Neural progenitor cell (in vitro differentiated cells): ENCODE measurements at regions not wholly inside any gene's neighbourhood (a gene's known extent, or its start where the extent isn't known, plus 50 kb on each side); places are given as distances from the start of the nearest gene placed in this dataset.

ENCODE experiments used
- DNase-seq: peaks from one replicate; pipeline ENCODE4 v3.0.0-alpha.2; 2016; ENCODE audit warnings: low spot score
- H2AFZ ChIP-seq: fragments of 200-600 bp; sonication (generic); replicated peaks from 2 replicates; pipeline ENCODE4 v1.6.1; 2016; ENCODE audit warnings: antibody characterized with exemption
- H3F3A ChIP-seq: fragments of 200-600 bp; sonication (generic); 2 replicates; pipeline ENCODE4 v1.6.1; 2016; ENCODE audit warnings: antibody characterized with exemption, low read depth
- H3K27ac ChIP-seq: fragments of 200-600 bp; sonication (generic); 2 replicates; pipeline ENCODE4 v1.5.1; 2016; ENCODE audit warnings: mild to moderate bottlenecking
- H3K27me3 ChIP-seq: fragments of 200-600 bp; sonication (generic); 2 replicates; pipeline ENCODE4 v1.6.1; 2016; ENCODE audit warnings: mild to moderate bottlenecking, moderate library complexity
- H3K36me3 ChIP-seq: fragments of 200-600 bp; sonication (generic); 2 replicates; pipeline ENCODE4 v1.5.1; 2016
- H3K4me1 ChIP-seq: fragments of 200-600 bp; sonication (generic); 2 replicates; pipeline ENCODE4 v1.6.1; 2016; ENCODE audit warnings: mixed run types
- H3K4me2 ChIP-seq: fragments of 200-600 bp; sonication (generic); 2 replicates; pipeline ENCODE4 v1.6.1; 2016
- H3K4me3 ChIP-seq: fragments of 200-600 bp; sonication (generic); 2 replicates; pipeline ENCODE4 v1.5.1; 2016
- H3K79me2 ChIP-seq: fragments of 200-600 bp; sonication (generic); 2 replicates; pipeline ENCODE4 v1.6.1; 2016; ENCODE audit warnings: low read depth
- H3K9ac ChIP-seq: fragments of 200-600 bp; sonication (generic); 2 replicates; pipeline ENCODE4 v1.6.1; 2016
- H3K9me3 ChIP-seq: fragments of 200-600 bp; sonication (generic); 2 replicates; pipeline ENCODE4 v1.5.1; 2016; ENCODE audit warnings: low read depth
- H4K20me1 ChIP-seq: fragments of 200-600 bp; sonication (generic); 2 replicates; pipeline ENCODE4 v1.6.1; 2016; ENCODE audit warnings: low read depth
- H3K27ac Mint-ChIP-seq: 3 replicates; pipeline ENCODE4 v1.8.0; 2021; ENCODE audit warnings: mixed read lengths
- H3K27me3 Mint-ChIP-seq: 2 replicates; pipeline ENCODE4 v1.8.0; 2022; ENCODE audit warnings: low read depth, mild to moderate bottlenecking, inconsistent platforms, moderate library complexity, mixed read lengths; ENCODE audit not compliant: insufficient read depth
- H3K36me3 Mint-ChIP-seq: 3 replicates; pipeline ENCODE4 v1.8.0; 2021; ENCODE audit warnings: mixed read lengths
- H3K4me1 Mint-ChIP-seq: 3 replicates; pipeline ENCODE4 v1.8.0; 2021; ENCODE audit warnings: mixed read lengths
- H3K4me3 Mint-ChIP-seq: 3 replicates; pipeline ENCODE4 v1.8.0; 2021; ENCODE audit warnings: mild to moderate bottlenecking, moderate library complexity, mixed read lengths
- H3K9me3 Mint-ChIP-seq: 3 replicates; pipeline ENCODE4 v1.8.0; 2020; ENCODE audit warnings: mixed read lengths
- CTCF ChIP-seq: fragments of 200-600 bp; sonication (generic); IDR thresholded peaks from 2 replicates; pipeline ENCODE4 v1.5.1; 2017; ENCODE audit warnings: antibody characterized with exemption, mild to moderate bottlenecking
- EZH2 ChIP-seq: fragments of 200-600 bp; sonication (generic); IDR thresholded peaks from 2 replicates; pipeline ENCODE4 v1.6.1; 2017; ENCODE audit warnings: antibody characterized with exemption, mild to moderate bottlenecking, moderate library complexity
- EZH2phosphoT487 ChIP-seq: fragments of 200-600 bp; sonication (generic); IDR thresholded peaks from 2 replicates; pipeline ENCODE4 v1.6.1; 2017; ENCODE audit warnings: antibody characterized with exemption

- Mint-ChIP-seq H3K4me3 (no peak overlapping the region), H3K27me3 (no peaks in the 10 kb centered on the region), H3K27ac (no peak overlapping the region), H3K4me1 (peaks cover 12% of the 10 kb centered on the region), H3K9me3 (peaks cover 2% of the 10 kb centered on the region), H3K36me3 (no peaks in the 10 kb centered on the region)
- Histone ChIP-seq H3K27ac (no peak overlapping the region), H3K4me1 (peaks cover 8% of the 10 kb centered on the region), H2AFZ (no peak overlapping the region), H3K4me2 (no peak overlapping the region), H3K79me2 (no peaks in the 10 kb centered on the region), H3K9ac (no peak overlapping the region), H3K9me3 (no peaks in the 10 kb centered on the region), H4K20me1 (no peaks in the 10 kb centered on the region), H3K4me3 (no peak overlapping the region), H3K36me3 (no peaks in the 10 kb centered on the region), H3K27me3 (no peaks in the 10 kb centered on the region), H3F3A (no peaks in the 10 kb centered on the region)
- TF ChIP-seq EZH2 (no peak), EZH2phosphoT487 (no peak), CTCF (no peak)
- DNase-seq: no peak
Measured at GRCh38 chr4:42724451-42724850, 67.5 kb upstream of the ATP8A1 start.

- no peak overlapping the region for H3K27ac ChIP-seq
- H3K27ac Mint-ChIP-seq: no peak overlapping the region
Measured at GRCh38 chr4:42720533-42720932, 63.6 kb upstream of the ATP8A1 start.

GRCh38 chr4:42719257-42719656 lies 62.4 kb upstream of the ATP8A1 start:
- Histone ChIP-seq H3K79me2 (no peaks in the 10 kb centered on the region), H2AFZ (no peak overlapping the region), H3K4me2 (no peak overlapping the region), H3K9me3 (no peaks in the 10 kb centered on the region), H3K36me3 (no peaks in the 10 kb centered on the region), H3K9ac (no peak overlapping the region), H4K20me1 (no peaks in the 10 kb centered on the region), H3K4me3 (no peak overlapping the region), H3K4me1 (no peaks in the 10 kb centered on the region), H3F3A (no peaks in the 10 kb centered on the region), H3K27ac (no peak overlapping the region), H3K27me3 (no peaks in the 10 kb centered on the region)
- Mint-ChIP-seq H3K27me3 (no peaks in the 10 kb centered on the region), H3K36me3 (no peaks in the 10 kb centered on the region), H3K9me3 (no peaks in the 10 kb centered on the region), H3K4me3 (no peak overlapping the region), H3K4me1 (peaks cover 3% of the 10 kb centered on the region), H3K27ac (no peak overlapping the region)
- no peak for TF ChIP-seq EZH2phosphoT487
- no peak for TF ChIP-seq EZH2
- no peak for TF ChIP-seq CTCF
- DNase-seq: no peak

More at GRCh38 chr4:42720533-42720932, 63.6 kb upstream of the ATP8A1 start:
- Histone ChIP-seq H3K9me3 (no peaks in the 10 kb centered on the region), H3K9ac (no peak overlapping the region), H2AFZ (no peak overlapping the region), H3K27me3 (no peaks in the 10 kb centered on the region), H3F3A (no peaks in the 10 kb centered on the region), H3K4me3 (no peak overlapping the region), H3K4me1 (no peaks in the 10 kb centered on the region), H3K36me3 (no peaks in the 10 kb centered on the region), H3K4me2 (no peak overlapping the region), H4K20me1 (no peaks in the 10 kb centered on the region), H3K79me2 (no peaks in the 10 kb centered on the region)
- Mint-ChIP-seq H3K4me3 (no peak overlapping the region), H3K36me3 (no peaks in the 10 kb centered on the region), H3K4me1 (peaks cover 3% of the 10 kb centered on the region), H3K27me3 (no peaks in the 10 kb centered on the region), H3K9me3 (no peaks in the 10 kb centered on the region)
- TF ChIP-seq EZH2phosphoT487 (no peak), EZH2 (no peak), CTCF (no peak)
- no peak for DNase-seq

GRCh38 chr4:42718336-42718735 lies 61.4 kb upstream of the ATP8A1 start:
- H3K9me3 Mint-ChIP-seq: no peaks in the 10 kb centered on the region
- Histone ChIP-seq H3K27ac (no peak overlapping the region), H4K20me1 (no peaks in the 10 kb centered on the region), H3F3A (no peaks in the 10 kb centered on the region), H3K4me1 (peaks cover 2% of the 10 kb centered on the region), H3K36me3 (no peaks in the 10 kb centered on the region), H3K4me3 (no peak overlapping the region), H3K79me2 (no peaks in the 10 kb centered on the region), H3K4me2 (no peak overlapping the region), H2AFZ (no peak overlapping the region), H3K27me3 (no peaks in the 10 kb centered on the region), H3K9me3 (no peaks in the 10 kb centered on the region), H3K9ac (no peak overlapping the region)
- no peaks in the 10 kb centered on the region for H3K27me3 Mint-ChIP-seq
- no peak overlapping the region for H3K27ac Mint-ChIP-seq
- peaks cover 3% of the 10 kb centered on the region for H3K4me1 Mint-ChIP-seq
- TF ChIP-seq EZH2 (no peak), CTCF (no peak), EZH2phosphoT487 (no peak)
- no peak for DNase-seq
- H3K4me3 Mint-ChIP-seq: no peak overlapping the region
- no peaks in the 10 kb centered on the region for H3K36me3 Mint-ChIP-seq
